GM12878 (cell line): ENCODE measurements at regions not wholly inside any gene's neighbourhood (a gene's known extent, or its start where the extent isn't known, plus 50 kb on each side); places are given as distances from the start of the nearest gene placed in this dataset.

Experiments
- ATAC-seq: fragments of 200-7000 bp; cut with Tn5 transposase; 3 replicates; pipeline ENCODE4 v1.9.1; 2020; ENCODE audit warnings: mild to moderate bottlenecking, moderate library complexity
- BruUV-seq: library from RNA; stranded (reverse); fragments of 400-500 nt; replicated peaks from 2 replicates; lab custom pipeline; 2021; lab: Mats Ljungman, UMichigan
- CTCF ChIA-PET: fragments of 300-600 bp; sonication (Branson Sonifier 250); formaldehyde crosslinking; extraction: SDS; loops from one replicate; lab custom pipeline; 2021; ENCODE audit warnings: inconsistent platforms; lab: Yijun Ruan, JAX
- POLR2A ChIA-PET: fragments of 350-600 bp; formaldehyde crosslinking; extraction: SDS; loops from one replicate; lab custom pipeline; 2021; ENCODE audit warnings: inconsistent platforms; lab: Charles Lee
- RAD21 ChIA-PET: fragments of 300-600 bp; sonication (Branson Sonifier 250); formaldehyde crosslinking; loops from one replicate; lab custom pipeline; 2023; ENCODE audit warnings: antibody characterized with exemption; ENCODE audit not compliant: unreplicated experiment; lab: Charles Lee
- SMC1A ChIA-PET: fragments of 300-600 bp; sonication (Branson Sonifier 250); formaldehyde crosslinking; loops from one replicate; lab custom pipeline; 2023; ENCODE audit not compliant: unreplicated experiment, uncharacterized antibody; lab: Charles Lee
- DNase-seq: peaks from one replicate; pipeline ENCODE4 v3.0.0-alpha.2; 2011; ENCODE audit warnings: low read depth, low spot score
- FAIRE-seq: peaks from 3 replicates; lab custom pipeline; 2011; peaks lifted over from hg19 to GRCh38; lab: Jason Lieb, UNC
- H2AFZ ChIP-seq: 2 replicates; pipeline ENCODE4 v1.6.0; 2011; ENCODE audit warnings: low read depth, low read length, control low read depth; ENCODE audit not compliant: control insufficient read depth
- H3K27ac ChIP-seq: 2 replicates; pipeline ENCODE4 v1.5.1; 2011; ENCODE audit warnings: control low read depth; ENCODE audit not compliant: control insufficient read depth, insufficient read depth
- H3K27me3 ChIP-seq, 2 experiments: replicated peaks in 1 of 2; 2 replicates each; pipeline versions ENCODE4 v1.6.0 to v1.6.1; 2011; ENCODE audit warnings: low read length in 1 of 2; ENCODE audit not compliant: control insufficient read depth in 2 of 2, insufficient read depth in 2 of 2
- H3K36me3 ChIP-seq, 2 experiments: 2 replicates each; pipeline ENCODE4 v1.5.1; 2011; ENCODE audit warnings: low read length in 1 of 2; ENCODE audit not compliant: control insufficient read depth in 2 of 2, insufficient read depth in 2 of 2
- H3K4me1 ChIP-seq: 2 replicates; pipeline ENCODE4 v1.6.1; 2011; ENCODE audit warnings: mild to moderate bottlenecking, low read length, moderate library complexity, mixed read lengths; ENCODE audit not compliant: control insufficient read depth, insufficient read depth
- H3K4me2 ChIP-seq: 2 replicates; pipeline ENCODE4 v1.6.0; 2011; ENCODE audit warnings: control low read depth; ENCODE audit not compliant: control insufficient read depth, insufficient read depth
- H3K4me3 ChIP-seq: fragments of 200-600 bp; sonication (generic); 2 replicates; pipeline ENCODE4 v1.5.1; 2016
- H3K79me2 ChIP-seq: 2 replicates; pipeline ENCODE4 v1.6.0; 2011; ENCODE audit warnings: low read length; ENCODE audit not compliant: control insufficient read depth, insufficient read depth
- H3K9ac ChIP-seq: 2 replicates; pipeline ENCODE4 v1.8.0; 2011; ENCODE audit warnings: low read length, control low read depth, mixed read lengths; ENCODE audit not compliant: control insufficient read depth, insufficient read depth
- H3K9me3 ChIP-seq: replicated peaks from 3 replicates; pipeline ENCODE4 v1.5.1; 2011; ENCODE audit warnings: mild to moderate bottlenecking, low read length; ENCODE audit not compliant: control insufficient read depth, insufficient read depth
- H4K20me1 ChIP-seq: 2 replicates; pipeline ENCODE4 v1.6.0; 2011; ENCODE audit not compliant: control insufficient read depth, insufficient read depth
- CEBPB ChIP-seq, 2 experiments: fragments of 150-350 bp in 1 of 2; IDR thresholded peaks; 2 replicates each; pipeline ENCODE4 v1.6.1; 2012 to 2014; ENCODE audit warnings: low read depth in 2 of 2, low read length in 2 of 2, borderline replicate concordance in 1 of 2, inconsistent platforms in 1 of 2
- EP300 ChIP-seq, 2 experiments: fragments of 150-350 bp in 1 of 2; IDR thresholded peaks; 2 replicates each; pipeline ENCODE4 v1.6.1; 2011 to 2012; ENCODE audit warnings: low read depth in 2 of 2, low read length in 2 of 2, borderline replicate concordance in 1 of 2, improper control_type of control experiment in 1 of 2, inconsistent platforms in 1 of 2; ENCODE audit not compliant: control insufficient read depth in 1 of 2
- FOS ChIP-seq: IDR thresholded peaks from 3 replicates; pipeline ENCODE4 v1.6.1; 2011; ENCODE audit warnings: borderline replicate concordance; ENCODE audit not compliant: insufficient read length; ENCODE audit errors: extremely low read depth
- POLR2A ChIP-seq: IDR thresholded peaks from 2 replicates; pipeline ENCODE4 v1.6.1; 2011; ENCODE audit warnings: low read depth, mild to moderate bottlenecking, low read length
- RBBP5 ChIP-seq: fragments of 200-600 bp; sonication (generic); conservative IDR thresholded peaks from 2 replicates; pipeline ENCODE4 v1.6.1; 2016
- SIX5 ChIP-seq: IDR thresholded peaks from 2 replicates; pipeline ENCODE4 v1.6.1; 2011; ENCODE audit warnings: mild to moderate bottlenecking, low read depth, low read length, moderate library complexity; ENCODE audit not compliant: severe bottlenecking
- SMAD1 ChIP-seq: fragments of 450-650 bp; IDR thresholded peaks from 2 replicates; pipeline ENCODE4 v1.6.1; 2018; ENCODE audit warnings: mild to moderate bottlenecking, low read depth; ENCODE audit not compliant: partially characterized antibody
- SREBF2 ChIP-seq: IDR thresholded peaks from 2 replicates; pipeline ENCODE4 v1.6.1; 2012; ENCODE audit warnings: mild to moderate bottlenecking, low read length
- WGBS: methylation state at CpG from one replicate; pipeline ENCODE4 v1.1.6; 2016; ENCODE audit warnings: low lambda C conversion rate; ENCODE audit not compliant: insufficient replicate concordance, insufficient coverage; ENCODE audit errors: missing lambda C conversion rate; 5-methylcytosine and 5-hydroxymethylcytosine counted together
- in situ Hi-C: fragments of 300-500 bp; cut with MboI; formaldehyde crosslinking; loops from 9 replicates; pipeline ENCODE4 v1.14.3; 2018; ENCODE audit warnings: mixed read lengths
- intact Hi-C: fragments of 100-400 bp; cut with micrococcal nuclease; formaldehyde crosslinking; loops from one replicate; pipeline ENCODE4 v1.14.2; 2022; ENCODE audit not compliant: unreplicated experiment
- TF ChIP-seq, protein P1 (sequence below): fragments of 450-650 bp; IDR thresholded peaks from 2 replicates; pipeline ENCODE4 v1.6.1; 2018; ENCODE audit warnings: borderline replicate concordance, mild to moderate bottlenecking; ENCODE audit not compliant: partially characterized antibody
- TF ChIP-seq, protein P2 (sequence below): IDR thresholded peaks from 2 replicates; pipeline ENCODE4 v1.6.1; 2012; ENCODE audit warnings: low read depth, low read length, improper control_type of control experiment
- TF ChIP-seq, protein P3 (sequence below): fragments of 450-650 bp; IDR thresholded peaks from 2 replicates; pipeline ENCODE4 v1.6.1; 2017; ENCODE audit warnings: mild to moderate bottlenecking, moderate library complexity
- TF ChIP-seq, protein P4 (sequence below): IDR thresholded peaks from 2 replicates; pipeline ENCODE4 v1.6.1; 2012; ENCODE audit warnings: low read depth, low read length, improper control_type of control experiment

DNA sequence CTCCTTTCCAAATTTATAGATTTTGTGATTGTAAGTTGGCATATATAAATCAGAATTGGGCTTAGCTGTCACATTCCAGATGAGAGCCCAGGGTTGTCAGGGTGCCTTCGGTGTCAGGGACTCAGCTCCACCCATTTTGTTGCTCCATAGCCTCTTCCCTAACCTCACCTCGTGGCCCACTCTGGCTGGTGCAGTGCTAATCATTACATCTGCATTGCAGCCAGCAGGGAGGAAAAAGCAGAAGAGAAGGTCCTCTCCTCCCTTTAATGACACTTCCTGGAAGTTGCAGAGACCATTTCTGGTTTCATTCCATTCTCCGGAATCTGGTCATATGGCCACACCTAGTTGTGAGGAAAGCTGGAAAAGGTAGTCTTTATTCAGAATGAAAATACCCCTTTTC is 113.3 kb downstream of the CCT6B start:
- DNase-seq (no peak), ATAC-seq (no peak), FAIRE-seq (no peak)
- Histone ChIP-seq H3K4me3 (no peak overlapping the region), H4K20me1 (no peaks in the 10 kb centered on the region), H3K9ac (no peak overlapping the region), H3K79me2 (no peaks in the 10 kb centered on the region), H3K4me2 (no peak overlapping the region), H2AFZ (no peak overlapping the region), H3K27ac (no peak overlapping the region), H3K27me3 (peaks cover 0 to 2% of the 10 kb centered on the region in 2 experiments; a peak in 2 of 4 replicates), H3K4me1 (no peaks in the 10 kb centered on the region), H3K36me3 (no peaks in the 10 kb centered on the region), H3K9me3 (no peaks in the 10 kb centered on the region; the same call in 2 of the 3 replicates)
- 19% methylated on average over 3 of the region's 3 CpGs for WGBS
- ChIA-PET POLR2A (no interaction called here), CTCF (no interaction called here), RAD21 (no interaction called here), SMC1A (no interaction called here)
- in situ Hi-C loops: no loop called here
- intact Hi-C loops: no loop called here
- BruUV-seq: no TSS peak
- TF ChIP-seq, protein P1, sequence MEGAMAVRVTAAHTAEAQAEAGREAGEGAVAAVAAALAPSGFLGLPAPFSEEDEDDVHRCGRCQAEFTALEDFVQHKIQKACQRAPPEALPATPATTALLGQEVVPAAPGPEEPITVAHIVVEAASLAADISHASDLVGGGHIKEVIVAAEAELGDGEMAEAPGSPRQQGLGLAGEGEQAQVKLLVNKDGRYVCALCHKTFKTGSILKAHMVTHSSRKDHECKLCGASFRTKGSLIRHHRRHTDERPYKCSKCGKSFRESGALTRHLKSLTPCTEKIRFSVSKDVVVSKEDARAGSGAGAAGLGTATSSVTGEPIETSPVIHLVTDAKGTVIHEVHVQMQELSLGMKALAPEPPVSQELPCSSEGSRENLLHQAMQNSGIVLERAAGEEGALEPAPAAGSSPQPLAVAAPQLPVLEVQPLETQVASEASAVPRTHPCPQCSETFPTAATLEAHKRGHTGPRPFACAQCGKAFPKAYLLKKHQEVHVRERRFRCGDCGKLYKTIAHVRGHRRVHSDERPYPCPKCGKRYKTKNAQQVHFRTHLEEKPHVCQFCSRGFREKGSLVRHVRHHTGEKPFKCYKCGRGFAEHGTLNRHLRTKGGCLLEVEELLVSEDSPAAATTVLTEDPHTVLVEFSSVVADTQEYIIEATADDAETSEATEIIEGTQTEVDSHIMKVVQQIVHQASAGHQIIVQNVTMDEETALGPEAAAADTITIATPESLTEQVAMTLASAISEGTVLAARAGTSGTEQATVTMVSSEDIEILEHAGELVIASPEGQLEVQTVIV: no peak
- TF ChIP-seq RBBP5 (no peak), EP300 (IDR thresholded peaks at IDR 0.05; ENCODE audit: borderline replicate concordance in 1 of 2, control insufficient read depth in 1 of 2, low read depth in 2 of 2, low read length in 2 of 2) (no peak), SIX5 (no peak), SMAD1 (no peak), SREBF2 (no peak), POLR2A (no peak), FOS (no peak), CEBPB (IDR thresholded peaks at IDR 0.05; ENCODE audit: borderline replicate concordance in 1 of 2, low read depth in 2 of 2, low read length in 2 of 2) (no peak)
- TF ChIP-seq, protein P2, sequence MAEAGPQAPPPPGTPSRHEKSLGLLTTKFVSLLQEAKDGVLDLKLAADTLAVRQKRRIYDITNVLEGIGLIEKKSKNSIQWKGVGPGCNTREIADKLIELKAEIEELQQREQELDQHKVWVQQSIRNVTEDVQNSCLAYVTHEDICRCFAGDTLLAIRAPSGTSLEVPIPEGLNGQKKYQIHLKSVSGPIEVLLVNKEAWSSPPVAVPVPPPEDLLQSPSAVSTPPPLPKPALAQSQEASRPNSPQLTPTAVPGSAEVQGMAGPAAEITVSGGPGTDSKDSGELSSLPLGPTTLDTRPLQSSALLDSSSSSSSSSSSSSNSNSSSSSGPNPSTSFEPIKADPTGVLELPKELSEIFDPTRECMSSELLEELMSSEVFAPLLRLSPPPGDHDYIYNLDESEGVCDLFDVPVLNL: no peak
- TF ChIP-seq, protein P3, sequence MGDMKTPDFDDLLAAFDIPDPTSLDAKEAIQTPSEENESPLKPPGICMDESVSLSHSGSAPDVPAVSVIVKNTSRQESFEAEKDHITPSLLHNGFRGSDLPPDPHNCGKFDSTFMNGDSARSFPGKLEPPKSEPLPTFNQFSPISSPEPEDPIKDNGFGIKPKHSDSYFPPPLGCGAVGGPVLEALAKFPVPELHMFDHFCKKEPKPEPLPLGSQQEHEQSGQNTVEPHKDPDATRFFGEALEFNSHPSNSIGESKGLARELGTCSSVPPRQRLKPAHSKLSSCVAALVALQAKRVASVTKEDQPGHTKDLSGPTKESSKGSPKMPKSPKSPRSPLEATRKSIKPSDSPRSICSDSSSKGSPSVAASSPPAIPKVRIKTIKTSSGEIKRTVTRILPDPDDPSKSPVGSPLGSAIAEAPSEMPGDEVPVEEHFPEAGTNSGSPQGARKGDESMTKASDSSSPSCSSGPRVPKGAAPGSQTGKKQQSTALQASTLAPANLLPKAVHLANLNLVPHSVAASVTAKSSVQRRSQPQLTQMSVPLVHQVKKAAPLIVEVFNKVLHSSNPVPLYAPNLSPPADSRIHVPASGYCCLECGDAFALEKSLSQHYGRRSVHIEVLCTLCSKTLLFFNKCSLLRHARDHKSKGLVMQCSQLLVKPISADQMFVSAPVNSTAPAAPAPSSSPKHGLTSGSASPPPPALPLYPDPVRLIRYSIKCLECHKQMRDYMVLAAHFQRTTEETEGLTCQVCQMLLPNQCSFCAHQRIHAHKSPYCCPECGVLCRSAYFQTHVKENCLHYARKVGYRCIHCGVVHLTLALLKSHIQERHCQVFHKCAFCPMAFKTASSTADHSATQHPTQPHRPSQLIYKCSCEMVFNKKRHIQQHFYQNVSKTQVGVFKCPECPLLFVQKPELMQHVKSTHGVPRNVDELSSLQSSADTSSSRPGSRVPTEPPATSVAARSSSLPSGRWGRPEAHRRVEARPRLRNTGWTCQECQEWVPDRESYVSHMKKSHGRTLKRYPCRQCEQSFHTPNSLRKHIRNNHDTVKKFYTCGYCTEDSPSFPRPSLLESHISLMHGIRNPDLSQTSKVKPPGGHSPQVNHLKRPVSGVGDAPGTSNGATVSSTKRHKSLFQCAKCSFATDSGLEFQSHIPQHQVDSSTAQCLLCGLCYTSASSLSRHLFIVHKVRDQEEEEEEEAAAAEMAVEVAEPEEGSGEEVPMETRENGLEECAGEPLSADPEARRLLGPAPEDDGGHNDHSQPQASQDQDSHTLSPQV: no peak
- TF ChIP-seq, protein P4, sequence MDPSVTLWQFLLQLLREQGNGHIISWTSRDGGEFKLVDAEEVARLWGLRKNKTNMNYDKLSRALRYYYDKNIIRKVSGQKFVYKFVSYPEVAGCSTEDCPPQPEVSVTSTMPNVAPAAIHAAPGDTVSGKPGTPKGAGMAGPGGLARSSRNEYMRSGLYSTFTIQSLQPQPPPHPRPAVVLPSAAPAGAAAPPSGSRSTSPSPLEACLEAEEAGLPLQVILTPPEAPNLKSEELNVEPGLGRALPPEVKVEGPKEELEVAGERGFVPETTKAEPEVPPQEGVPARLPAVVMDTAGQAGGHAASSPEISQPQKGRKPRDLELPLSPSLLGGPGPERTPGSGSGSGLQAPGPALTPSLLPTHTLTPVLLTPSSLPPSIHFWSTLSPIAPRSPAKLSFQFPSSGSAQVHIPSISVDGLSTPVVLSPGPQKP: no peak
